Adrenal gland (tissue), 9 donors: ENCODE measurements at regions not wholly inside any gene's neighbourhood (a gene's known extent, or its start where the extent isn't known, plus 50 kb on each side); places are given as distances from the start of the nearest gene placed in this dataset.
A peak's percentile ranks its signal among the peaks of the same experiment; 100 is the strongest.

ENCODE experiments used
- DNase-seq, 7 donors: peaks; one replicate each; pipeline ENCODE4 v3.0.0-alpha.2; 2019 to 2020
- H3K27ac ChIP-seq, 5 donors: fragments of 200-600 bp; sonication (generic) in 4 of 5; 1 replicate in 3 of 5; 2 replicates in 2 of 5; pipeline versions ENCODE4 v1.5.1 to v1.8.0; 2016 to 2020; ENCODE audit warnings: mild to moderate bottlenecking in 1 of 5
- H3K27me3 ChIP-seq: fragments of 200-600 bp; 2 replicates; pipeline ENCODE4 v1.8.0; 2021
- H3K36me3 ChIP-seq, 2 donors: fragments of 200-600 bp; replicated peaks in 1 of 2; 1 replicate in 1 of 2; 2 replicates in 1 of 2; pipeline versions ENCODE4 v1.5.1 to v1.8.0; 2018 to 2022
- H3K4me1 ChIP-seq, 2 donors: fragments of 200-600 bp; replicated peaks in 1 of 2; 1 replicate in 1 of 2; 2 replicates in 1 of 2; pipeline versions ENCODE4 v1.5.1 to v1.8.0; 2018 to 2021
- H3K4me3 ChIP-seq, 4 donors: fragments of 200-600 bp; sonication (generic) in 3 of 4; one replicate each; pipeline ENCODE4 v1.5.1; 2016 to 2018
- H3K9me3 ChIP-seq, 3 donors: fragments of 200-600 bp; sonication (generic) in 1 of 3; replicated peaks in 1 of 3; 1 replicate in 2 of 3; 2 replicates in 1 of 3; pipeline versions ENCODE4 v1.5.1 to v1.8.0; 2016 to 2021
- POLR2A ChIP-seq, 2 donors: fragments of 450-650 bp; IDR thresholded peaks; one replicate each; pipeline ENCODE4 v1.6.1; 2017; ENCODE audit warnings: antibody characterized with exemption in 2 of 2, mild to moderate bottlenecking in 2 of 2, moderate library complexity in 1 of 2
- WGBS, 4 donors: extraction: QIAGEN DNeasy Blood & Tissue Kit in 2 of 4; methylation state at CpG; one replicate each; pipeline versions ENCODE4 v1.1.5 to v1.1.7; 2013 to 2017; 5-methylcytosine and 5-hydroxymethylcytosine counted together
- intact Hi-C, 2 donors: fragments of 100-400 bp; cut with DNase I; formaldehyde crosslinking; loops; one replicate each; pipeline versions ENCODE4 v1.14.1 to v1.15.0; 2022 to 2023
- TF ChIP-seq, protein P1 (sequence below), 6 experiments: fragments of 450-650 bp in 4 of 6; fragments of 200-600 bp in 2 of 6; sonication (generic) in 1 of 6; IDR thresholded peaks; 1 replicate in 5 of 6; 2 replicates in 1 of 6; pipeline versions ENCODE4 v1.5.1 to v1.8.0; 2016 to 2021; ENCODE audit warnings: antibody characterized with exemption in 6 of 6, mild to moderate bottlenecking in 2 of 6, moderate library complexity in 1 of 6
- donor health status: healthy with polysubstance abuse.
- donor health status: Bipolar disorder and iron deficiency.
- donor health status: DM: yes; HTN: yes; CAD: no.
- donor health status: DM: no; HTN: no; CAD: no.
- donor health status: DM: no; HTN: no; CAD: no.

DNA sequence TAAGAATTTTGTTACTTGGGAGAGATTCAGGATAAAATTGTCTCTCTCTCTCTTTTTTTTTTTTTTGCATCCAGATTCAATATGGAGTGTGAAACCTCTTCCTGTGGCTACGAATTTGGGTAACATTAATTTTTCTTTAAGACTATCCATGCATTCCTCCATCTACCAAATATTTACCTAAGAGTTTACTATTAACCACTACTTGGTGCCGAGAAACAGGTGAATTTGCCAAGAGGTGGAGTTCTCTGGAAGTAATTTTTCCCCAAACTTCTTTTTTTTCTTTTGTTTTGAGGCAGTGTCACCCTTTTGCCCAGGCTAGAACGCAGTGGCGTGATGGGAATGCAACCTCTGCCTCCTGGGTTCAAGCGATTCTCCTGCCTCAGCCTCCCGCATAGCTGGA lies 206.3 kb upstream of the VLDLR start:
- 94 to 96% (median 95%) methylated on average over 6 of the region's 6 CpGs for WGBS, 4 donors
- DNase-seq: no peak
- H3K36me3 ChIP-seq: no peaks in the 10 kb centered on the region
- intact Hi-C loops: no loop called here
- H3K27ac ChIP-seq: no peak overlapping the region
- H3K9me3 ChIP-seq: no peaks in the 10 kb centered on the region
- H3K4me1 ChIP-seq: no peaks in the 10 kb centered on the region
- TF ChIP-seq, protein P1, sequence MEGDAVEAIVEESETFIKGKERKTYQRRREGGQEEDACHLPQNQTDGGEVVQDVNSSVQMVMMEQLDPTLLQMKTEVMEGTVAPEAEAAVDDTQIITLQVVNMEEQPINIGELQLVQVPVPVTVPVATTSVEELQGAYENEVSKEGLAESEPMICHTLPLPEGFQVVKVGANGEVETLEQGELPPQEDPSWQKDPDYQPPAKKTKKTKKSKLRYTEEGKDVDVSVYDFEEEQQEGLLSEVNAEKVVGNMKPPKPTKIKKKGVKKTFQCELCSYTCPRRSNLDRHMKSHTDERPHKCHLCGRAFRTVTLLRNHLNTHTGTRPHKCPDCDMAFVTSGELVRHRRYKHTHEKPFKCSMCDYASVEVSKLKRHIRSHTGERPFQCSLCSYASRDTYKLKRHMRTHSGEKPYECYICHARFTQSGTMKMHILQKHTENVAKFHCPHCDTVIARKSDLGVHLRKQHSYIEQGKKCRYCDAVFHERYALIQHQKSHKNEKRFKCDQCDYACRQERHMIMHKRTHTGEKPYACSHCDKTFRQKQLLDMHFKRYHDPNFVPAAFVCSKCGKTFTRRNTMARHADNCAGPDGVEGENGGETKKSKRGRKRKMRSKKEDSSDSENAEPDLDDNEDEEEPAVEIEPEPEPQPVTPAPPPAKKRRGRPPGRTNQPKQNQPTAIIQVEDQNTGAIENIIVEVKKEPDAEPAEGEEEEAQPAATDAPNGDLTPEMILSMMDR (IDR thresholded peaks at IDR 0.05): no peak
- TF ChIP-seq POLR2A (IDR thresholded peaks at IDR 0.05): no peak
- H3K4me3 ChIP-seq: no peak overlapping the region
- H3K27me3 ChIP-seq: no peaks in the 10 kb centered on the region

DNA sequence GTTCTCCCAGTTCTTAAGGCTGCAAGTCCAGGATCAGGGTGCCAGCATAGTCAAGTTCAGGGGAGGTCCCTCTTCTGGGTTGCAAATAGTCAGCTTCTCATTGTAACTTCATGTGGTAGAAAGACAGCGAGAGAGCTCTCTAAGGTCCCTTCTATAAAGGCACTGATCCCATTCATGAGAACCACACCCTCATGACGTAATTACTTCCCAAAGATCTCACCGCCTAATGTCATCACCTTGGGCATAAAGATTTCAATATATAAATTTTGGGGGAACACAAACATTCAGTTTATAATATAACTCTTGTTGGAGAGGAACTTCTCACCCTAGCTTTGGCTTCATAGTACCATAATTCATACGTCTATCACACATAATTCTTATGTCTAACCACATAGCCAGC lies 203.9 kb upstream of the VLDLR start:
- 81 to 93% (median 92%) methylated on average over 4 of the region's 4 CpGs for WGBS, 4 donors
- Histone ChIP-seq H3K4me1 (no peaks in the 10 kb centered on the region), H3K36me3 (no peaks in the 10 kb centered on the region), H3K27ac (no peak overlapping the region), H3K27me3 (no peaks in the 10 kb centered on the region), H3K9me3 (no peaks in the 10 kb centered on the region), H3K4me3 (no peak overlapping the region)
- intact Hi-C loops: no loop called here
- TF ChIP-seq, protein P1 (IDR thresholded peaks at IDR 0.05): no peak
- TF ChIP-seq POLR2A (IDR thresholded peaks at IDR 0.05): no peak
- DNase-seq: no peak

DNA sequence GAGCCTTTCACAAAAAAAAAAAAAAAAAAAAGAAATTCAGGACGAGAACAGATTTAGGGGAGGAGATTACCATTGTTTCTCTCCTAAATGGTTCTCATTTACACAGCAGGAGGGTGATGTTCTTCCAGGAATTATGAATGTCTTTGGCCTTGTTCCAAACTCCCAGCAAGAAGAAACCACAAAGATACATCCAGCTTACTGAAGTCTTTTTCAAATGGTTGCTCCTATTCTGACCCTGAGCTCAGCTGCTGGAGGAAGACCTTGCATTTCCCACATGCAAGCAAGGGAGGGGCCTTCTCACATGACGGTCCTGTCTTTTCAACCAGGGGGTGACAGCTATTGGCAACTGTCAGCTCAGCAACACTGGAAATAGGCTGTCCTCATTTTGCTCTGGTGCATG lies 203.0 kb upstream of the VLDLR start:
- Histone ChIP-seq H3K4me3 (no peak overlapping the region), H3K36me3 (no peaks in the 10 kb centered on the region), H3K9me3 (no peaks in the 10 kb centered on the region), H3K27ac (no peak overlapping the region), H3K4me1 (no peaks in the 10 kb centered on the region), H3K27me3 (no peaks in the 10 kb centered on the region)
- intact Hi-C loops: no loop called here
- WGBS, 4 donors: 3 to 16% (median 7%) methylated on average over 2 of the region's 2 CpGs
- TF ChIP-seq, protein P1 (IDR thresholded peaks at IDR 0.05): no peak
- no peak for TF ChIP-seq POLR2A (IDR thresholded peaks at IDR 0.05)
- DNase-seq: peak in 4 of 7 donors; percentile 9 to 30 (median 16)

DNA sequence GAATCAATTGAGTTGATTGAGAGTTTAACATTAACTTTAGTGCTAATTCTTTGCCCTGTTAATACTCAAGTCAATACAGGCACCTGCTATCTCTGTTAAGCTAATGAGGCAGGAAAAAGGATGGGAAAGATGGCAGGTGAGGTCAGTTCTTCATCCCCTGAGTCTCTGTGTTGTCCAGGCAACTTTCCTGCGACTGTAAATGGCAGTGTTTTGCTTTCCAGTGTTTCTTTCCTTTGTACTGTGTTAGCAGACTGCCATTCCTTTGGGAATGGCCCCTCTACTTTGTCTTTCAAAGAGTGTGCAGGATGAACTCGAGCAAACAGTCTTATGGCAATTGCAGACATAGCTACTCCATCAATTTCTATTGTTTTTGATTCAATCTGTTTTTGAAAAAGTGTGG lies 202.2 kb upstream of the VLDLR start:
- no peaks in the 10 kb centered on the region for H3K27me3 ChIP-seq
- H3K9me3 ChIP-seq: no peaks in the 10 kb centered on the region
- DNase-seq: no peak
- TF ChIP-seq, protein P1 (IDR thresholded peaks at IDR 0.05): no peak
- no peak for TF ChIP-seq POLR2A (IDR thresholded peaks at IDR 0.05)
- no peak overlapping the region for H3K4me3 ChIP-seq
- 35 to 72% (median 54%) methylated on average over 2 of the region's 2 CpGs for WGBS, 4 donors
- no peaks in the 10 kb centered on the region for H3K36me3 ChIP-seq
- intact Hi-C loops: no loop called here
- H3K27ac ChIP-seq: no peak overlapping the region
- H3K4me1 ChIP-seq: no peaks in the 10 kb centered on the region
